ENCODE measurements at regions not wholly inside any gene's neighbourhood (a gene's known extent, or its start where the extent isn't known, plus 50 kb on each side); places are given as distances from the start of the nearest gene placed in this dataset.
A peak's percentile ranks its signal among the peaks of the same experiment; 100 is the strongest.
"Not testable (repeated sequence)": the region's sequence is repeated elsewhere in the genome, so short reads cannot be mapped to it uniquely, and the experiment has no call there.

DNA sequence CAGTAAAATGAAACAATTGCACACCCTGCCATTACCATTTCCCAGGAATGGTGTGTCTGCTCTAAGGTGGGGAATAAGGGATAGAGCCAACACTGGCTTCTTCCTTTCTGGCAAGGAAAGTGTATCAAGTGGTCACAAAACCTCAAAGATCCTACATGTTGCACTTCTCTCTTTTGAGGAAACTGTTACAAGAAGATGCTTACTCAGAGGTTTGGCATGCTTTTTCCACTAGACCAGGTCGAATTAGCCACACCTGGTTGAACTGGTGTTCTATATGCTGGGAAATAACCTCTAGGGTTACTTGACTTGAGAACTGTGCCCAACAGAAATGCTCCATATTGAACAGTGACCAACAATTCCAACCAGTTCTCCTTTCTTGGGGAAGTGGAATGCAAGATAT is 102.9 kb downstream of the LRRN1 start:
- no peak for DNase-seq

DNA sequence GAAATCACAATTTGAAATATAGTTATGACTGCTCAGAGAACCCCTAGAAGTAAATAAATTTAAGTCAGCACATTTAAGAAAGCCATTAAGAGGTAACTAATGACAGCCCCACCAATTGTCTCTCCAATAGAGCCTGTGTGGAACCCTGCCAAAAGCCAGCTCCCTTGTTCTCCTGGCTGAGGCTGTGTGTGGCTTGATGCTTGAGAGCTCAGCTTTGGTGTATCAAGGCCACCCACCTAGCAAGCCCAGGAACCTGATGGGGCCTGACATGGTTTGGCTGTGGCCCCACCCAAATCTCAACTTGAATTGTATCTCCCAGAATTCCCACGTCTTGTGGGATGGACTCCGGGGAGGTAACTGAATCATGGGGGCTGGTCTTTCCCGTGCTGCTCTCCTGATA is 106.9 kb downstream of the LRRN1 start:
- no peak for DNase-seq

DNA sequence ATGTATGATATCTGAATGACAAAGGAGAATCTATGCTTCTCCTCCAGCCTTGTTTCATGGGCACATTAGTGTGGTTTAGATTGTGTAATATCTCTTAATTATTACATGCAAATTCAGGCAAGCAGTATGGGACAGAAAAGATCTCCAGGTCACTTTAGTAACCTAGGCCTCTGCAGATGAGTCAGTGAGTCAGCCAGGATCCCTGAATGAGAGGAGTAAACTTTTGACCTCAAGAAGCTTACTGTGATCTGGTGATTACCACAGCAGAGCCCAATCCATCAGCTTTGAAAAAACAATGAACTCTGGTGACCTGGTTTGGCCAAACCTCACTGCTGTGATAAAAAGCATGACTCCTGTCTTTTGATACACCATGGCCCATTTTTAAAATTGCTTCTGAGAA is 107.8 kb downstream of the LRRN1 start:
- DNase-seq: no peak

DNA sequence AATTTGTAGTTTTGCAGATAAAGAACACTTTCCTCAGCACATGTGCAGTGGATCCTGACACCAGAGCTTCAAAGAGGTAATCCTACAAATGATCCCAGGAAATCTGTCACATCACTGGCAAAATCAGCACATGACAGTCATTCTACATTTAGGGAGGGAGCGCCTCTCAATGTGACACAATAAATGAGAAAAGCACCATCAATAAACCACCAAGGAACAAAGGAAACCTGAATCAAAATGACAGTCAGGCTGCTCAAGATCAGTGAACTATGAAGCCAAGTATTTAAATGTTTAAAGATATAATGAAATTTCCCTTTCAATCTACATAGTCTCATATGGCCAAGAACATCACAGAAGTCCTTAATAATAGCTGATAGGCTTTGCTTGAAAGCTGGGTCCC is 119.5 kb downstream of the LRRN1 start:
- no peak for DNase-seq

DNA sequence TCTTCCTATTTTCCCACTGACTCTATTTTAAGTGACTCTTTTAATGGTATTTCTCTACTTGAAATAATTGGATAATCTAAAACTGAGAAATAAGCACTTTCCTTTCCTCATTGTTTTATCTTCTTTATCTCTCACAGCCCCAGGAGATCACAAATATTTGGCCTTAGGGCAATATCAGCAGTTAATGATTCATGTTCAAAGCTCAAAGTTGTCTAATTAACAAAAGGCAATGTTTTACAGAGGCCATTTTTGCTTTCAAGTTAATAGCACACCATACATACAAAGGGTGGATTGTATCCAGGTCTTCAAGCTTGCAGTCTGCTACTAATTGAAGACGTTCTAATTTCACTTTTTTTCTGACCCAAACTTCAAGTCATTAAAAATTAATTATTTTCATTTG is 120.1 kb downstream of the LRRN1 start:
- DNase-seq: no peak

DNA sequence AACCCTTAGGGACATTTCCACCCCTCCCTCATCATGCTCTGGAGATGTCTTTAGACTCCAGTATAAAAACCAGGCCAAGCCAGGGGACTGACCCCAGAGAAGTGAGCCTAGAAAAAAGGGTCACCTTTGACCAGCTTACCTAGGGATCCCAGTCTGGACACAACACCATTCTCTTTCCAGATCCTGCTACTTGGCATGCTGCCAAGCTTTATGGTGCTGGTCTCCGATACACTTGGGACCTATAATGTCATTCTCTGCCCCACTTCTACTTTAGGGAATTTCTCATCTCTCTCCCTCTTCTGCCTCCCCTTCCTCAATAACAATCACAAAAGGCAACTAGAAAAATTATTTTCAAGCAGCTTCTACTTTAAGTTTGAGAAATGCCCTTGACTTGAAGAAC is 124.4 kb downstream of the LRRN1 start:
- no peak for DNase-seq

DNA sequence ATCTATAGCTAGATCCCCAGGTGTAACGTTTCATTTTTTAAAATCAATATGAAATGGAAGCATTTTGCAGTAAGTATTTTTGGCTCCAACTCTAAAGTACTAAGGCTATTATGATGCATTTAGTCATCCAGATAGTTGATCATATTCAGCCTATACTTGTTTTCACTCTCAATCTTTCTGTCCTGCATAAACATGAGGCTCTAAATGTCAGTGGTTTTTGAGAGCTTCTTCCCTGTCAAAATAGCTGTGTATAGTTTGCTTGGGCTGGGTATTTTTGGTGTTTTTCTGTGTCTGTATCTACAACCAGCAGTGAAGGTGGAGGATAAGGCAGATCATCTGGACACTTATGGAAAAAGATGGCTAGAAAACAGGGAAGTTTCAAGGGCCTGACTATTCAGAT is 128.0 kb downstream of the LRRN1 start:
- DNase-seq: no peak

DNA sequence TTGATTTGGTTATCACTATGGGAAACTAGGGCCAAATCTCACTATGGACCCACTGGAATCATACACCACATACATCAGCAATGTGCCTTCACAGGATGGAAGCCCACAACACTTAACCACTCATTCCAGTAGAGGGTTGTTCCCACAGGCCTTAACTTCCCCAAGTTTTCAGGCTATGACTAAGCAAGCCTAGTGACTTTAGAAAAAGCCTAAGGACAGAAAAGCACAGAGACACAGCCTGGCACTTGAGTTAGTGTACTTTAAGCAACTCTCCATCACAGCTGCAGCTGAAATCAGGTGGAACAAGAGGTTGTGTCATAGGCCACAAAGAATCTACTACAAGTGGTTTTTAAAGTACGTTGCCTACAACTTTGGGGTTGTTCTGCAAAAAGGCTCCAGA is 128.7 kb downstream of the LRRN1 start:
- DNase-seq: no peak

DNA sequence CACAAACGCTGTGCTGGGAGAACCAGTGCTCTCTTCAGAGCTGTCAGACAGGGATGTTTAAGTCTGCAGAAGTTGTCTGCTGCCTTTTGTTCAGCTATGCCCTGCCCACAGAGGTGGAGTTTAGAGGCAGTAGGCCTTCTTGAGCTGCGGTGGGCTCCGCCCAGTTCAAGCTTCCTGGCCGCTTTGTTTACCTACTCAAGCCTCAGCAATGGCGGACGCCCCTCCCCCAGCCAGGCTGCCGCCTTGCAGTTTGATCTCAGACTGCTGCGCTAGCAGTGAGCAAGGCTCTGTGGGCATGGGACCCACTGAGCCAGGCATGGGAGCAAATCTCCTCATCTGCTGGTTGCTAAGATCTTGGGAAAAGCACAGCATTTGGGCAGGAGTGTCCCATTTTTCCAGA is 142.1 kb downstream of the LRRN1 start:
- DNase-seq: not testable (repeated sequence)

DNA sequence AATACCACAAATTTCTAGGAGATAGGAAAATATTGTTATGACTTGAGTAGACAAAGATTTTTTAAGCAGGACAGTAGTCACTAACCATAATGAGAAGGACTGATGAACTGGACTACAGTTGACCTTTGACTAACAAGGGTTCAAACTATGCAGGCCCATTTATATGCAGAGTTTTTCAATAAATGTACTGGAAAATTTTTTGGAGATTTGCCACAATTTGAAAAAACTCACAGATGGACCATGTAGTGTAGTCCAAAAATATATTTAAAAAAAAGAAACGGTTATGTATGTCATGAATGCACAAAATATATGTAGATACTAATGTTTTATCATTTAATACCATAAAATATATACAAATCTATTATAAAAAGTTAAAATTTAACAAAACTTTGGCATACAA is 151.8 kb downstream of the LRRN1 start:
- no peak for DNase-seq

DNA sequence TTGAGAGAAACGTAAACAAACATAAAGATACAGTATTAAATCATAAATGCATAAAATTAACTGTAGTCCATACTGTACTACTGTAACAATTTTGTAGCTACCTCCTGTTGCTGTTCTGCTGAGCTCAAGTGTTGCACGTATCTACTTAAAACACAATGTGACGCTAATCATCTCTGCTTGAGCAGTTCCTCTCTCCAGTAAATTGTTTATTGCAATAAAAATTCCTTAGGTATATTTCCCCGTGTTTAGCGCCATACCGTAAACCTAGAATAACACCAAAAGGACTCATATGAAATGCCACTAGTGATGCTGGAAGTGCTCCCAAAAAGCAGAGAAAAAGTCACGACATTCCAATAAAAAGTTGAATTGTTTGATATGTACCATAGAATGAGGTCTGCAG is 152.3 kb downstream of the LRRN1 start:
- DNase-seq: no peak

DNA sequence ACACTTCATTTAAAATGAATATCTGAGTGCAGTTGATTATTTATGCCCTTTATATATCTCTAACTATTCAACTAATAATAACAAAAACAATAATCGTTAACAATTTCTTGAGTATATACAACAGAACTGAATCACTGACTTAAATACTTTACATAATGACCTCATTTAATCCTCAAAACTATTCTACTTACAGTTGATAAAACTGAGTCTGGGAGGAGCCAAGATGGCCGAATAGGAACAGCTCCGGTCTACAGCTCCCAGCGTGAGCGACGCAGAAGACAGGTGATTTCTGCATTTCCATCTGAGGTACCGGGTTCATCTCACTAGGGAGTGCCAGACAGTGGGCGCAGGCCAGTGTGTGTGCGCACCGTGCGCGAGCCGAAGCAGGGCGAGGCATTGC is 163.6 kb downstream of the LRRN1 start:
- not testable (repeated sequence) for DNase-seq

DNA sequence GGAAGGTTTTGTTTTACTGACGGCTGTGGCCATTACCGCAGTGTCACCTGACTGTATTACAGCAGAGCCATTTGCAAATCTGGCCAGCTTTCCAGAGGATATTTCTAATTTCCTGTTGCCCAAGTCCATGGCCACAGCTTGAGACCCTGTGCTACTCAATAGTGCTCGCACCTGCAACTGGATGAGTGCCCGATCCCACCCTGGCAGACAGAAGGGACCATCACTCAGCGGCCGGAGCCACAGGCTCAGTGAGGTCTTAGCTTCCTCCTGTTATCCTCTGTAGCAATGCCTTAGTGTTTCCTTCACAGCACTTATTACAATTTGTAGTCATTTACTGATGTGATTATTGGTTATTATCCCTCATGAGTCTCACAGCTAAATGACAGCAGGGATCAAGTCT is 184.8 kb downstream of the LRRN1 start:
- DNase-seq: no peak

DNA sequence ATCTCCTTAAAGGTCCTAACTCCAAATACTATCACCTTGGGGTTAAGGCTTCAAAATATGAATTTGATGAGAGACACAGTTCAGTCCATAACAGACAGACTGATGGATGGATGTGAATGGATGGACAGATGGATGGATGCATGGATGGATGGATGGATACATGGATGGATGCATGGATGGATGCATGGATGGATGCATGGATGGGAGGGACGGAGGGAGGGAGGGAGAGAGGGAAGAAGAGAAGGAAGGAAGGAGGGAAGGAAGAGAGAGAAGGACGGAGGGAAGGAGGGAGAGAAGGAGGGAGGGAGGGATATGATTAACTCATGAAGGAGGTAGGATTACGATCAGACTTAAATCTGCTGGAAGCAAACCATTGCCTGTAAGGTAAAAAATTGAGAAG is 192.4 kb downstream of the LRRN1 start:
- no peak for DNase-seq

DNA sequence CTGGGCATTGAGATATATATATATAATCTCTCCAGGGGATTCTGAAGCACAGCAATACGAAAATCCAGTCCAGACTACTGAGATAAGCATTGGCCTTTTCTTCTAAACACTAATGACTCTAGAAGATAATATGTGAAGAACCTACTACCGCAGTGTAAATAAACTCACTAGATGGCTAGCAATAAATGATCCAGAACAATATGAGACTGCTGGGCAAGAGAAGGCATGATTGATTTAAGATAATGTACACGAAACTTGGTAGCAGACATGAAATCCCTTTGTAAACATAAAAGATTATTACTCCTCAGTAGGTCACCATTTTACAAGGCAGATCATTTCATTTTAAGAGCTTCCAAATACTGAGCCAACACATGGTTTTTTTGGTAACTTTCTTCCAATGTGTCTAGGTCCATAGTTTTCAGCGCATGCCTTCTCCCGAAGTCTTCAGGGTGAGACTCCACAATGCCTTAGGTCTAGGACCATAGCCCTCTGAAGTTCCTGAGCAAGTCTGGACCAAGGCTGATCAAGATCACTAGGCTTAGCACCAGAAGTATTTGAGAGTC is 193.2 kb downstream of the LRRN1 start:
- no peak for DNase-seq

DNA sequence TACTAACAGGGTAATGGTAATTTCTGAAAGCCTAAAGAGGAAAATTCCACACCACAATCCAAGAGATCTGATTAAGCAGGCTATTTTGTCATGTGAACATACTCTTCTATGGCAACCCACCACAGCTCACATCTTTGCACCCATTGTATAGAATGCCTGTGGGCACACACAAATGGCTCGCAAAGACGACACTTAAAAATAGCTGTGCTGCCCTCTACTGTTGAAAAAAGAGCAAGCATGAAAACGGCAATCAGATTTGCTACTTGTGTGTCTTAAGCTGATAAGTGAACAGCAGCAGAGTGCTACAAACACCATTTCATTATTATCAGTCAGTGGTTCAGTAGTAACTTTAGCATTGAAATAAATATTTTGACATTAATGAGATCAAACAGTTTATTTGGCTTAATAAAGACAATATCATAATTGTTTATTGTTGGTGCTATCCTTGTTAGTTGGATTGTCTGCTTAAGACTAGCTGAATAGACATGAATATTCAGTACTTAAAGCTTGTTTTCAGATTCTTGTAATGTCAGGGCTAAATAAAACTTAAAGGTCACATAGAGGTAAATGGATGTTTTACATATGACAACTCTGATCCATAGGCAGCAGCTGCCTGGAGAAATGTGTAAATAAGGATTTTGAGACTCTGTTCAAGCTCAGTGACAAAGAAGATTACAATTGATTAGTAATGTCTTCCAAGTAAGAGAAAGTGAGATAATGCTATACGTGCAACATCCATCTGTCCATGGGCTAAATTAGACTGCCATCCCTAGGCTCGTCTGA is 199.1 kb downstream of the LRRN1 start:
- DNase-seq: peak; percentile 12 to 30

DNA sequence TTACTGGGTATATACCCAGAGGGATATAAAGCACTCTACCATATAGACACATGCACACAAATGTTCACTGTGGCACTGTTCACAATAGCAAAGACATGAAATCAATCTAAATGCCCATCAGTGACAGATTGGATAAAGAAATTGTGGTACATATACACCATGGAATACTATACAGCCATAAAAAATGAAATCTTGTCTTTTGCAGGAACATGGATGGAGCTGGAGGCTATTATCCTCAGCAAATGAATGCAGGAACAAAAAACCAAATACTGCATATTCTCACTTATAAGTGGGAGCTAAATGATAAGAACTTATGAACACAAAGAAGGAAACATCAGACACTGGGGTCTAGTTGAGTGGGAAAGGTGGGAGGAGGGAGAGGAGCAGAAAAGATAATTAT is 200.1 kb downstream of the LRRN1 start:
- not testable (repeated sequence) for DNase-seq

DNA sequence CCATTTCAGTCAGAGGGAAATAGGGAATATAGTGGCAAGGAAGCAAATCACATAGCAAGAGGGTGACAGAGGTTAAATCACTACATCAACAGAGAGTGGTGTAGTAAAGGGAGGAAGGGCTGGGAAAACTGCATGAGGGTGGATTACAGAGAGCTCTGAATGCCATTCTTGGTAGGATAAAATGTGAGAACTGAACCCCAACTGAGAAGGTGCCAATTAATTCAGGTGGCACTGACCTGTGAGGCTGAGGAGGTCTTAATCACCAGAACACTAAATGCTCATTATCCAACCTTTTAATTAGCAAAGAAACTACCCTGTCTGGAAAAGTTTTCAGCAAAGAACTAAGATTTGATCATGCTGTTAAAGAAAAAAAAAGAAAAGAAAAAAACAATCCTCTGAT is 202.7 kb downstream of the LRRN1 start:
- DNase-seq: no peak

DNA sequence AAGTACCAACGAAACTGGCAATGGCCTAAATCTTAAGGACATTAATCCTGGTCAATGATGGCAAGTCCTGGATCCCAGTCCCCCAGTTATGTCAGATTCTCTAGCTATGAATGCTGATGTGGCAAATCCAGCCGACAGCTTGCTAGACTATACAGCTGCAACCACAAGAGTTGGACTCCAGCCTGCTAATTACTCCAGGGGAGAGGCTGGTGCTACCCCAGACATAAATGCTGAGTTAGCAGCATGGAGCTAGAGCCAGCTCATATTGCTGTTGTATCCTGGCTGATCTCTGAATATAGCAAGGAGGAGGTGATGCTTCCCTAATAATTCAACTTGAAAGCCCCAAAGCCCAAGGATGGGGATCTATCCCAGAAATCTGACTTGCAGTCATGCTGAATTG is 207.1 kb downstream of the LRRN1 start:
- no peak for DNase-seq

DNA sequence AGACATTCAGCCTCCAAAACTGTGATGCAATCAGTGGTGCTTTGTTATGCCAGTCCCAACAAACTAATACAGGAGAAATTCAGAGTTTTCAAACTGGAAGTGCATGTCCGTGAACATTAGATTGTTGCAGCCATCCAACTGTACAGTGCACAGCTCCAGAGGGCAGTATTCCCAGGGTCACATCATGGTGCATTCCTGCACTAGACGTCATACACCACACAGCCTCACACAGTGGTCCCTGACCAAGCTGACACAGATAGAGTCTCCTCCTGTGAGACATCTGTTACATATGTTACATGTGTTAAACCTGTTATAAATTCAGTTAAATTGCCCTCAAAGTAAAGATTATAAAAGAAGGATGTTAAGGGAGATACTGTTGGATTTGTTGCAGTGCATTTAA is 209.0 kb downstream of the LRRN1 start:
- DNase-seq: no peak

DNA sequence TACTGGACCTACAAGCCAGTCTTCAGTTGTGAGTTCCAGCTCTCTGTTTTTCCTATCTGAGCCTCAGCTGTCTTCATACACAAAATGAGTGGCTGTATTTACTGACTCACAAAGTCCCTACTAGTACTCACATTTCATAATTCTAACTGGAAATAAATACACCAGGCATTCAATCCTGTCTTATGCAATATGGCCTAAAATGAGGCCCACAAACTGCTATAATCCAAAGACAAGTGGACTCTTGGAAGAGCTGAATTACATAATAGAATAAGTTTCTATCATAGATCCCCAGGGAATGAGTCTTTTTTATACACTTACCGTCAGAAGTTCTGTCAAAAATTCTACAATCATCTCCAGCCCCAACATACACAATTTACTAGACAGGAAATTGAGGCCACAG is 211.9 kb downstream of the LRRN1 start:
- no peak for DNase-seq

DNA sequence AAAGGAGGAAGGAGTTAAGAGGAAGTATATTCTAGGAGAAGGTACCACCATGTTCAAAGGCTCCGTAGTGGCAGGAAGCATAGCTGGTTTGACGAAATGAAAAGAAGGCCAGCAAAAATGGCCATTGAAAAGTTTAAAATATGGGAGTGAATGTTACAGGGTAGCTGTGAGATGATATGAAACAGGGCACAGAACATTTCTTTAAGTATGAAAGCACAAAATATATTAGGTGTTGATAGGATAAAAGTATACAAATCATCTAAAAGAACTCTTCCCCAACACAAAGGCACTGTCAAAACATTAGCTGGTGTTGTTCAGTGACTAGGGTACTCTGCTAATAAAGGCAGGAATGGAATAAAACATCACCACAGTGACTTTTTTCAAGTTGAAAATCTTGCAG is 216.2 kb downstream of the LRRN1 start:
- DNase-seq: no peak

DNA sequence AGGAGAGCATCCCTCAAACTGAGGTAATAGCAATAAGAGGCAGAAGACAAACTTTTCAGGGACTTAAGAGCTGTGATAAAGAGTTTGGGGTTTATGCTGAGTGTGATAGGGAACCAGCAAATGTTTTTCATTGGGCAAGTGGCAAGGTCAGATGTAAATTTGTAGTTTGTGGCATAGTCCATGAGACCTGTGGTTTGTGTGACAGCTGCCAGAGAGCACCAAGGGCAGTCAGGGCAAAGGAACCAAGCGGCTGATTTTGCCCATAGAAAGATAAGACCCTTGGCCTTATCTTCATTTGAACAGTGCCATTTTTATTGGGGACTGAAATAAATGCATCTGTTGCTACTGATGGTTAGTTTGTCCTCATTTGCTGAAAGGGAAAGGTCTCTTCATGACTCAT is 220.3 kb downstream of the LRRN1 start:
- no peak for DNase-seq

DNA sequence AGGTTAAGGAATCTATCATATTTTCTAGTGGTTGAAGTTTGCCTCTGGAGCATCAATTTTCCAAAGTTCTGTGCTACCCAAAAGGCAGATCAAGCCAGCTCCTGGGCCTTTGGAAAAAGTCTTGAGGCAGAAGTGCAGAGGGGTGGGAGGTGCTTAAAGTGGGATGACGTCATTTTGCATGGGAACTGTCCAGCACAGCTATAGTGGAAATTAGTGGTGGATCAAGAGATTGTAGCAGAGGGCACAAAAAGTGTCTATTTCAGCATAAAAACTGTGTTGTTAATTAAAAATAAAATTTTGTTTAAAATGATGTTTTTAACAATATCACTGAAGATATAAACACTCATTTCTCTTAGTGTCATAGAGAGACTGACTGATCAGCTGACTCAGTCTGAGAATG is 221.9 kb downstream of the LRRN1 start:
- DNase-seq: no peak

DNA sequence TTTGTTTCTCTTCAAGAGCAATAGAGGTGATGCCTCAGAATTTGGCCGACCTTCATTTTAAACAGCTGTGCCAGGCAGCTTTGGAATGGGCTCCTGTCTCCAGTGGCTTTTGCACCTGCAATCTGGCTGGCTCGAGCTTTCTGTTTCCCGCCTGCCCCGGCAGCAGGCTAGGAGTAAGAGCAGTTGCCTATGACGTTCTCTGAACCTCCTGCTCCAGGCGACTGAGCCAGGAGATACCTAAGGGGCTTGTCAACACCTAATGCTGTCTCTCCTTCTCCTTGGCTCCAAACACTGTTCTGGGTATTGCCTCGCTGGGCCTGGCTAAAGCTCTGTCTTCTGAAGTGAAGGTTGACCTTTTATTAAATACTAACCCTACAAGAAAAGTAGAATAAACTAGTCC is 229.9 kb downstream of the LRRN1 start:
- no peak for DNase-seq

Data from CD4-positive, alpha-beta T cell treated with Interleukin-4 for 1 hour (primary cell).